Vagina (tissue), 2 donors: ENCODE measurements at regions not wholly inside any gene's neighbourhood (a gene's known extent, or its start where the extent isn't known, plus 50 kb on each side); places are given as distances from the start of the nearest gene placed in this dataset.

Experiments
- CTCF ChIP-seq, 3 experiments: fragments of 450-650 bp in 2 of 3; fragments of 200-600 bp in 1 of 3; sonication (generic) in 1 of 3; IDR thresholded peaks; one replicate each; pipeline ENCODE4 v1.5.1; 2017 to 2019; ENCODE audit warnings: antibody characterized with exemption in 3 of 3, mild to moderate bottlenecking in 2 of 3, moderate library complexity in 2 of 3
- POLR2A ChIP-seq, 2 donors: fragments of 450-650 bp; IDR thresholded peaks; one replicate each; pipeline ENCODE4 v1.6.1; 2017; ENCODE audit warnings: antibody characterized with exemption in 2 of 2, mild to moderate bottlenecking in 2 of 2, moderate library complexity in 2 of 2
- POLR2AphosphoS5 ChIP-seq, 2 donors: sonication (generic); formaldehyde crosslinking; IDR thresholded peaks; one replicate each; pipeline ENCODE4 v1.9.0; 2017; ENCODE audit warnings: antibody characterized with exemption in 2 of 2, mild to moderate bottlenecking in 2 of 2, low read depth in 1 of 2; ENCODE audit not compliant: insufficient read depth in 1 of 2

GRCh38 chr10:117920956-117921355 is 125.8 kb downstream of the RAB11FIP2 start:
- TF ChIP-seq CTCF (IDR thresholded peaks at IDR 0.05) (no peak), POLR2AphosphoS5 (IDR thresholded peaks at IDR 0.05; ENCODE audit: insufficient read depth in 1 of 2, low read depth in 1 of 2) (no peak), POLR2A (IDR thresholded peaks at IDR 0.05) (no peak)
